NOMO-1 treated with DMSO at 0.1 percent for 48 hours (cell line): ENCODE measurements at regions not wholly inside any gene's neighbourhood (a gene's known extent, or its start where the extent isn't known, plus 50 kb on each side); places are given as distances from the start of the nearest gene placed in this dataset.
A peak's percentile ranks its signal among the peaks of the same experiment; 100 is the strongest.
"Not testable (repeated sequence)": the region's sequence is repeated elsewhere in the genome, so short reads cannot be mapped to it uniquely, and the experiment has no call there.

ENCODE experiments used
- DNase-seq: peaks from one replicate; lab custom pipeline; 2025; ENCODE audit not compliant: unreplicated experiment; lab: John Stamatoyannopoulos, UW

DNA sequence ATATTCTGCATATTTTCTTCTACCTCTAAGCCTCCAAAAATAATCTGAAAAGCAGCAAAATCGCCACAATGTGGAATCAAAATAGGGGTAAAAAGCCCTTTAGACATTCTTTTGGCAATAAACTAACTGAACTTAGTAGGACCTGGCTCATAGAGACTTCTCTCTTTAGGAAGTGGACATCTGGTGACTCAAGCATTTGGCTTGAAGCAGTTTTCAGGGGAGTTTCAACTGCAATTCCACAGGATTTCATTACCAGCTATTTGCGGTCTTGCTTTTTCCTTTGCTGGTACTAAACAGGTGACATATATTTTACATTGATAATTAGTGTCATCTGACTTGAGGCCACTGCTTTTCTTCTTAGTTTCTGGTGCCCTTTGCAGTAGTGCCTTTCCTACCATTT lies 173.2 kb upstream of the FBN2 start:
- no peak for DNase-seq

DNA sequence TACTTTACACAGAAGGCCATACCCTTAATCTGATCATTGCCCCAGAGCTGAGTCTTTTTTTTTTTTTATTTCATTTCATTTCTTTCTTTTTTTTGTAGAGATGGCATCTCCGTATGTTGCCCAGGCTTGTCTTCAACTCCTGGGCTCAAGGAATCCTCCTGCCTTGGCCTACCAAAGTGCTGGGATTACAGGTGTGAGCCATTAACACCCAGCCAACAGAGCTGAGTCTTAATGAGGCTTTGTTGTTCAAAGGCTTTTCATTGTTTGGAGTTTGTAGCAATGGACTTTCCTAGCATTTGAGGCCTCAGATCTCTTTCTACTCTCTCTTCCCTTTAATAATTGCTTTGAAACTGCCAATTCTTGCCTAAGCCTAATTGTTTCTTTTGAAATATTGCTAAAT lies 176.5 kb upstream of the FBN2 start:
- DNase-seq: no peak

DNA sequence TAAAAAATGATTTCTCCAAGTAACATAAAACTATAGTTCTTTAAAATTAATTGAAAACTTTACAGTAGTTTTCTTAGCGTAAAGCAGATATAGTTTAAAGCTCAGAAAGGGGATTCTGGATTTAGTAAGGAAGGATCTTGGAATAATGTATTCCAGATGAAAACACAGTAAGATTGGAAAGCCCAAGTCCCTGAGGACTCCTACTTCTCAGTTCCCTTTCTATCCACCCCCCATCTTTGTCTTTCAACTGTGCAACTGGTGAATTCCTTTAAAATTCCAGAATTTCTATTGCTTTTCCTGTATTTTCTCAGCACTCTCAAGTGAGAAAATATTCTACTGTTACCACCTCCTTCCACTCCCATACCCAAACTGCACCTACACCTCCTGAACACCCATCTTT lies 184.5 kb upstream of the FBN2 start:
- DNase-seq: no peak

DNA sequence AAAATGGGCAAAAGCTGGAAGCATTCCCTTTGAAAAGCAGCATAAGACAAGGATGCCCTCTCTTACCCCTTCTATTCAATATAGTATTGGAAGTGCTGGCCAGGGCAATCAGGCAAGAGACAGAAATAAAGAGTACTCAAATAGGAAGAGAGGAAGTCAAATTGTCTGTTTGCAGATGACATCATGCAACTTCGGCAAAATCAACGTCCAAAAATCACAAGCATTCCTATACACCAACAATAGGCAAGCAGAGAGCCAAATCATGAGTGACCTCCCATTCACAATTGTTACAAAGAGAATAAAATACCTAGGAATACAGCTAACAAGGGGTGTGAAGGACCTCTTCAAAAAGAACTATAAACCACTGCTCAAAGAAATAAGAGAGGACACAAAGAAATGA lies 192.0 kb upstream of the FBN2 start:
- DNase-seq: not testable (repeated sequence)

DNA sequence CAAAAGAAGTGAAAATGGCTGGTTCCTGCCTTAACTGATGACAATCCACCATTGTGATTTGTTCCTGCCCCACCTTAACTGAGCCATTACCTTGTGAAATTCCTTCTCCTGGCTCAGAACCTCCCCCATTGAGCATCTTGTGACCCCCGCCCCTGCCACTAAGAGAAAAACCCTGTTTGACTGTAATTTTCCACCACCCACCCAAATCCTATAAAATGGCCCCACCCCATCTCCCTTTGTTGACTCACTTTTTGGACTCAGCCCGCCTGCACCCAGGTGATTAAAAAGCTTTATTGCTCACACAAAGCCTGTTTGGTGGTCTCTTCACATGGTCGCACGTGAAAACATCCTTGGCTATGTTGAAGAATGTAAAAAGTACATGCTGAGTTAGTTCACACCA lies 197.6 kb upstream of the FBN2 start:
- not testable (repeated sequence) for DNase-seq

DNA sequence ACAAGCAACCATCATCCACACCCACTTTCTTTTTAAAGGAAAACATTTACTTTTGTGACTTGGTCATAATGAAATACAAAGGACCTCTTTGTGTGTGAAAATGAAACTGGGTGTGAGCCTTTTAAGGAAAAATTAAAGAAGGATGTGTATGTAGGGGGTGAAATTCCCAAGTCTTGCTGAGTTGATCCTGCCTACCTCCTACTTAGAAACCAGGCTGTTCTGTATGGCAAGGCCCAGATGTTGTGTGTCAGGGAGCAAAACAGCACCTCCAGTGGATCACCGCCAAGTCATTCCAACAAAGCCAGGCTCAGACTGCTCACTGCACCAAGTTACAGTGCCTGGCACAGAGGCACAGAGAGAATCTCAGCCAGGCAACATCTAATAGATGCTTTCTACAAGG lies 198.5 kb upstream of the FBN2 start:
- no peak for DNase-seq

DNA sequence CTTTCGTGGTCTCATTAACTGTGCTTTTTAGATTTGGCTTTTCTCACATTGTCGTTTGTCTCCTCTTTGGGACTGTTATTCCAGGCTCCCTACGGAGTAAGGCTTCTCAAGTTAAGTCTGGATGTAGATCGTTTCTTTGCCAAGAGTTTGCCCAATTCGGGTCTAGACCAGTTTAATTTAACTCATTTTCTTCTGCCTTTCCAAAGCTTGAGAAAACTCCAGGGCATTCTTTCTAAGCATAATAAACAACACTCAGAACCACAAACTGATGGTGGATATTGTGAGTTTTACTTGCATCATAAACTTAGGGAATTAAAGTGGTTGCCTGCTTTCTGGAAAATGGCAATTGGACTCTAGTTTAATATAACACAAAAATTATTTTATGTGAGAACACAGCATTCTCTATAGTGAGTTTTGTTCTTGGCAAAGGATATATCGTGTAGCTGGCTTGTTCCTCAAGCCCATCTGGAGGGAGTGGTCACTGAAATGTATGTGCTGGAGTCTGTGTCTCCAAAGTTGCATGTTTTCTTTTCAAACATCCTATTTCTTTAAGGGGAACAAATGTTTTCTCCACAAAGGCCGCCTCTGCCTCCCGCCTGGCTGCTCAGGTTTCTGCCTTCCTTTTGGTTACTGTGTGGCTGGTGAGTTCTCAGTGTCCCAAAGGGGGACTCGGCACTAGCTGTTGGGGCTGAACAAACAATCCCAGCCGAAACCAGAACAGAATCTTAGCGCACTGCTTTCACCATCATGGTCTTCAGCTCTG lies 211.3 kb upstream of the FBN2 start:
- DNase-seq: no peak

DNA sequence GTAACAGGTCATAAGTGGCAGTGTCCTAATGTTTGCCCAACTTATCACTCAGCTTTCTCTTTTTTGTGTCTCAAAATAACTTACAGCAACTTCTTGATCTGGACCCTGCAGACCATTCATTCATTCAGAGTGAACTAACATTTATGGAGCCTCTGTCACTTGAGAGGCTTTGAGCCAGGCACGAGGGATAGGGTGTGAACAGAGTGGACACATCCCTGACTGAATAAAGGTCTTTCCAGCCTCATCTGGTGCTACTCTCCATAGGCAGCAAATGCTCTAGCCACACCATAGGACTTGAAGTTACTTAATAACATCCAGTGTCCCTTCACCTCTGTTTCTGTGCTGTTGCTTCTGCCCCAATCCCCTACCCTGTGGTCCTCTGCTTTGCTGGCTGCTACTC lies 212.1 kb upstream of the FBN2 start:
- DNase-seq: no peak

DNA sequence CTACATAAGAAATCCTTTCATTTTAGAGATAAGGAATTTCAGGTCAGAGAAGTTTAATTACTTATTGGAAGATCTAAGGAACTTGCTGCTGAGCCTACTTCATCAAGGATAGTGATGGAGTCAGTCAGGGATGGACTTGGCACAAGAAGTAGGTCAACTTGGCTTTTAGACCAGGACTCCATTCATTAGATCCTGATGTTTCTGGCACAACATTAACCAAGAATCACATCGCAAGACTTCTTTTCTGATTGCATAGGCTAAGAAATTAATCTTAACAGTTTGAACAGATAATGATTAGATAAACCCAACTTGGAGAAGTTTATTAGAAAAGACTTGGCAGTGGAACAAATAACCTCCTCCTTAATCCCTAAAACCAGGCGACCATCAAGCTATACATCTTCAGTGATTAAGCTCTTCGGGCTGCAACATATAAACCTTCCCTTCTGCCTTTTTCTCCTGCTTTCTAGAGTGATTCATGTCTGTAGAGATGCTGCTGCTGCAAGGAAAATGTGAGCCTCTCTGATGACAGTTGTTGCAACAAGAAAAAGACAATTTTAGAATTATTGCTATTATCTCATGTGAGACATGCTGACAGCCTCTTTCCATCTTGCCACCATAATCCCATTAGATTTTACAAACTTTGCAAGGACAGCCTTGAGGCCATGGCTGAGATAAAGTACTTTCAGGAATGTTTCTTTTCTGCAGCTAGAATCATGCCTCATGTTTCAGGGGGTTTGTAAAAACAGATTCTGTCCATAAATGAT lies 207.9 kb upstream of the SLC27A6 start:
- no peak for DNase-seq

DNA sequence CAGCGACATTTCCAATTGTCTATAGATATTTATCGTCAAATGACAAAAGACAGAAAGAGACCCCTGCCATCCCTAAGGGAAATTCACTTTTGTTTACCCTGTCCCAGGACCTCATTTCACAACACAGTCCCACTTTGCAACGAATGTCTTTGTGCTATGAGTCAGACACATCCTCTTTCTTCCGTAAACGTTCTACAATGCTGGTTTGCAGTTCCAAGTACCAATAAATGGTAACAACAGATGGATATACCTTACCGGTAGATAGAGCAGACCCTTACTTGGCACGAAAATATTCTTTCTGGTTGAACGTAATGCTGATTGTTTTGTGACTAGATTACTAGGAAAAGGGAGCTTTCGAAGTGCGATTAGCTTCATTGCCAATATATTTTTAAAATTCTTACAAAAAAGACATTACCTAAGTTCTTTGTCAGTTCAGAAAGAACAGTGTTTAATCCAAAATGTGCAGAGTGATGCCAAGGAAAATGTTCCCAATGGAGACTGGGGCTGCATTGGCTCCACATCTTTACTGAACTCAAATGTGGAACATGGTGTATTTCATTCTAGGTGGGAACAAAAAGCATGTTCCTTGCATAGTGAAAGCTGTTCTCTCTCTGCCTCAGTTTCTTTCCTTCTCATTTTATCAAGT lies 202.5 kb upstream of the SLC27A6 start:
- no peak for DNase-seq

DNA sequence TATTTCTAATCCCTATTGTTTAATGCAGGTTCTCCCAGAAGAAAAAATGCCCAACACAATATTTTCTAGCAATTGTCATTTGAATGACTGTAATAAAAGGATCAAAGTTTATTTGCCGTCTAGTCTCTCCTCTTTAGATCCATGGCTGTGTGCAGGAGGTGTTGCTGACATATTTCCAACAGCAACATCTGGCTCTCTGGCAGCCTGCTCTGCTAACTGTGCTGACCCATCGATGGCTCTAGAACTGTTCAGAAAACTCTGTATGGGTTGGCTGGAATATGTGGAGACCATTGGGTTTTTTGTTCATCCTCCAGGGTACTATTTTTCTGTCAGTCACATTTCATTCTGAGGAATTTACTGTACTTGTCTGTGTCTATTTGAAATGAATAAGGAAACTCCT lies 202.0 kb upstream of the SLC27A6 start:
- DNase-seq: no peak

DNA sequence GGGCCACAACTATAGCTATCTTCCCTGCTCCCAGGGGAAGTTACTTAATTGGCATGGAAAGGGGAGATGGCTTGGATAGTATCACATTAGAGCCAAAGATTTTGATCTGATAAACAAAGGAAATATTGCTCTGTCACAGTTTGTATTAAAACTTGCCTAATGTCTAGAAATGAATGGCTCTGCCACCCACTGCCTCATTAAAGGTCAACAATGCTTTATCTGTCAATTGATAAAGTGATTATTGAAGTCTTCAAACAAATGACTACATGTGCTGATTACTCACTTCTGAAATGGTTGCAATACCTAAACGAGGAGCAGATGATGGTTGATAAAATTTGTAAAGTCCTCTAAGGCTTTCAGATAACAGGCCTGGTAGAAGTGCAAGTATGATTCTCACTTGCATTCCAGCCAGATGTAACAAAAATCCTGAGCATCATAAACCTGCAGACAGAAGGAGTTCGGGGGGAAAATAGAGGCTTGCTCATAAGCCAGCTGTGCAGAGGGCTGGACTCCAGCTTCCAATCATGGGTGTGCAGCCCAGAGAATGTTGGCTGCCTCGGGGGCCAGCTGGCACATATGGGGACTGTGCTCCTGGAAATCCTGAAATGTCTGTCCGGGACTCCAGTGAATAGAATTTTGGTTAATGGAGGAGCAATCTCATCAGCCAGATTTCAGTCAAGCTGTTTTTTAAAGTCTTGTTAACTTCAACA lies 200.5 kb upstream of the SLC27A6 start:
- no peak for DNase-seq

DNA sequence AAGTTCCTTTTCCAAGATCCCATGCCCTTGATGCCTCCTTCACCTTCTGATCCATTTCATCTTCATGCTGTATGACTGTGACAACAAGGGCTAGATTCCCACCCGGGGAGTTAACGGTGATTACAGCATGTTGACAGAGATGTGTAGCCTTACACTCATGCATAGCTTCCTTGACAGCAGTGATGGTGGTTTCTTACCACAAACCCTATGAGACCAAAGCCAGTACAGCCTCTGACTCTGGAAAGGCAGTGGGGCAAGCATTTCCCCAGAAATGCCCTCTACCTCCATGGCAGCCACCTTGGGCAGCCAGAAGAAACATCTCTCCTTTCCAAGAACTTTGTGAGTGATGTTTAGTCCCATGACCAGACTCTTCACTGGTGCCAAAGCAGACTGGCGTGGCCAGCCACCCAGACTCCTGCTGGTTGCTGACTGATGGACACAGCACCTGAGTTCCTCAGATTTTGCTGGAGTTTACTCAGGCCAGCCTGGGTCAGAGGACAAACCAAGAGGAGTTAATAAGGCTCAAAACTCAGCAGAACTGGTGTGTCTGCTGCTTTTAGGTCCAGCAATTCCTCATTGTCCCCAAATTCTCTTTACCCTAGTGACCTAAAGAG lies 199.7 kb upstream of the SLC27A6 start:
- DNase-seq: no peak

DNA sequence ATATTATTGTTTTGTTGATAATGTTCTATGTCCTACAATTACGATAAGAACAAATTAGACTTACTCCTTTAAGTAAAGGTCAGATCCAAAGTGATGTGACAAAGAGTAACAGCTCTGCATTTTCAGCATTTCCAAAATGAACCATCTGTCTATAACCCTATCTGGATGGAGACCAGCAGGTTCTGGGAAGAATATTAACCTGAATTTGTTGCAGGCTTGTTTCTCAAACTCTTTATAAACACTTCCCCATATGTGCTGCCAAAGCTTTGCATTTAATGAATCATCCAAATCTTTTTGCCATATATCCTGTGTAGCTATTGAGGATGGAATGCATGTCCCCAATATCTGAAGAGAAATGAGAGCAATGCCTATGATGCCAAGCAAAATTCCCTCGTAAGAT lies 198.9 kb upstream of the SLC27A6 start:
- DNase-seq: no peak

DNA sequence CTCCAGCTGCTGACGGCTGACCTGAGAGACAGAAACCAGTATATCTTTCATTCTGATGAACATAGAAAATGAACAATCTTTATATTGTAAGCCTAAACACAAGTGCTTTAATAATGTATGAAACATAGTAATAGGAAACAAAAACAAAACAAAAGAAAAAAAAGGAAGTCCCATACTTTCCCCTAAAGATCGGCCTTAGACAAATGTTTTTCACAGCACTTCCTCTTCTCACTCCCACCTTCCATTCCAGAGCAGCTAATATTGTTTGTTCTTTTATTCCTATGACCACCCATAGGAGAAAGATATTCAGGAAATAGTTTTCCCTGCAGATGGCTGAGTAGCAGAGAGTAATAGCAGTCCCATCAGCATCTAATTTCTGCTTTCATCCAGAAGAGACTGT lies 194.4 kb upstream of the SLC27A6 start:
- DNase-seq: peak; percentile 11

DNA sequence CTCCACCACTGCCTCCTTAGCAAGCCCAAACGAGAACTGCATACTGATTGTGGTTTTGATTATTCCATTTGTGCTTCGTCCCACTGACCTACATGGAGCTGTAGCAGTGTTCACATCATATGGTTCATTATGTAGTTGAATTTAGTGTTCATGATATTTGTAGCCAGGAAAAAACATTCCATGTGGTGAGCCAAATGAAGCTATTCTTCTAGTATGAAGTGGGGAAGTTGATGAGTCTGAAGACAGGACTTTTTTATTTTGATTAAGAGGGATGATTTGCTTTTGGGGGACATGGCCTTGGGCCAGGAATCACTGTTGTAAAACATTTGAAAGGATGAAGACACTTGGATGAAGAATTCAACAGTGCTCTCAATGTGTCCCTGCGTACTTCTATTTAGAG lies 192.9 kb upstream of the SLC27A6 start:
- DNase-seq: no peak

DNA sequence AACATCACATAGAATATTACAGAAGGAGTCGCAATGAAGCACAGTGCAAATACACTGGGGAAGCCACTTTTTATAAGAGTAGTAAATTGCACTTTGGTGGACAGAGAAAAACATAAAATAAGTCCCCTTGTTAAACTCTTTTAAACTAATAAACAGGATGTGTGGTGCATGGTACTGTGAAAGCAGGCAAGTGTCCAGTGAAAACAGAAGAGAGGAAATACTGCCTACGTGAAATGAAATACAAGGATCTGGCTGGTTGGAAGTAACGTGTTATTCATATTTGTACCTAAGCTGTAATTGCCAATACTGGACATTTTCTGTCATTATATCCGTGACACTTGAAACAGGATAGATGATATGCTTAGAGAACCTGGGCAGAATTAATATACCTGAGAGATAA lies 191.9 kb upstream of the SLC27A6 start:
- no peak for DNase-seq

DNA sequence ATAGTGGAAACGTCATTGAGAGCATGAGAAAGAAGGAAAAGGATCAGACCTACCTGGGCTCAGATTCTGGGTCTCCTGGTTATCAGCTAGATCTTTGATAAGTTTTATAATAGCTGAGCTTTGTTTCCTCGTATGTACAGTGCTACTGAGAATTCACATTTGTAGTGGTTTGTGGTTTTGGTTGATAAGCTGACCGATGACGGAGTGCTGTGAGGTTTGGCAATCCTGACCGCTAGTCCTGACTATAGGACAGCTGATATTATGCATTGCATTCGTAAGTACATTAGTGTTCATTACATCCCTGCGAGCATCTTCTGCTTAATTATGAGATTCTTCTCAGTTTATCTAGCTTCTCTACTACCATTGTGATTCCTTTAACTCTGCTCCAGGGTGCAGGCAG lies 190.7 kb upstream of the SLC27A6 start:
- peak; percentile 19 for DNase-seq

DNA sequence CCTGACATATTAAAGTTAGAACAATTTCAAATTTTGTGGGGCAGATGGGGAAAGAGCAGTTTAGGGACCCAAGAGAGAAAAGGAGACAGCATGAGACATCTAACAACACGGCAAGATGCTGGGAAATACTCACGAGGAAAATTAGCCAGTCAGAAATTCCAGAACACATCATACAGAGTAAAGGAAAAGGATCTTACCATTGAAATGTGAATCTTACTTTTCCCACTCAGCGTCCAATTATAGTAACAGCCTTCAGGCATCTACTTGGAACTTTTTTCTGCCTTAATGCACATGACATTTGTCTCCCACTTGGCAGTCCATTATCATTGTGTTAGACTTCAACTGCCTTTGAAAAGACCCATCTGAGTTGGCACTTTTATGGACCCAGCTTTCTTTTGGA lies 189.7 kb upstream of the SLC27A6 start:
- DNase-seq: no peak

DNA sequence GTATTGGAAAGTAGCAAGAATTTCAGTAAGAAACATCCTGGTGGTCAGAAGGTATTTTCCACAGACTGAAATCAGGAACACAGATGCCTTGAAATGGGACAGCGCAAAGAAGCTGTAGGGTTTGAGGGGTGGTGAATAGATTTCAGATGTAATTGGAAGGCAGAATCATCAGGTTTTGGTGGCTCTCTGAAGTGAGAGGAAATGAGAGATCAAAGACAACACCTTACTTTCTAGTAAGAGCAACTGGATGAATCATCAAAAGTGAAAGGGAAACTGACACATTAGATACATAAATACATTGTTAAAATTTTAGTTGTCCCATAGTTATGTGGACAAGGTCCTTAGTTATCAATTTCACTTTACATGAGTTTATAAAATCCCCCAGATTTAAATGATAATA lies 188.2 kb upstream of the SLC27A6 start:
- DNase-seq: no peak

DNA sequence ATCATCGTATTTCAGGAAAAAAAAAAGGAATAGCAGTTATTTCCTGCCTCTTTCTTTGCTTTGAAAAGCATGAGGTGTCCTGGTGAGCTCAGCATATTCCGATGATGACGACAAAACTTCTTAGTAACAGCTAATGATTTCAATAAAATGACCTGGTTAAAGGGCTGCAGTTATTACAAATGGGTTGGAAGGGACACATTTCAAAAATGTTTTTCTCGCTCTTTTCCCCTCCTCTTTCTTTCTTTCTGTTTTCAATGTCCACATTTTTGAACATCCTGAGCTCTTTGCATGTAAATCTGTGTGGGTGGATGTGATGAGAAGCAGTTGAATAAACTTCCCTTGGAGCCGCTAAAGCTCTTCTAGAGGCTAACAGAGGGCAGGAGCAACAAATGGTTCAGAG lies 186.8 kb upstream of the SLC27A6 start:
- no peak for DNase-seq
